ENCODE measurements at regions not wholly inside any gene's neighbourhood (a gene's known extent, or its start where the extent isn't known, plus 50 kb on each side); places are given as distances from the start of the nearest gene placed in this dataset.

GRCh38 chr6:147900247-147900830 lies 391.8 kb downstream of the SAMD5 start (continued):
- TF ChIP-seq BCL3 (IDR thresholded peaks at IDR 0.05) (no peak), RARB (CRISPR knock-in tag; IDR thresholded peaks at IDR 0.05) (no peak), TFCP2L1 (CRISPR knock-in tag; IDR thresholded peaks at IDR 0.05) (no peak), HES2 (IDR thresholded peaks at IDR 0.05) (no peak)

- FAIRE-seq (no peak), ATAC-seq (no peak), DNase-seq (ENCODE audit: low read depth in 1 of 2, low spot score in 1 of 2) (no peak)
- no peak overlapping the region for H3K4me3 ChIP-seq
- WGBS (ENCODE audit: missing lambda C conversion rate), result 80% methylated on average over 4 of the region's 4 CpGs
- H3K4me2 ChIP-seq, result no peak overlapping the region
- no peaks in the 10 kb centered on the region for H3K9me3 ChIP-seq
- H3K27ac ChIP-seq, result no peak overlapping the region
- ChIA-PET POLR2A (no interaction called here), CTCF (no interaction called here)
- TF ChIP-seq MAZ (IDR thresholded peaks at IDR 0.05; ENCODE audit: borderline replicate concordance, low read depth, low read length) (no peak), ZSCAN20 (CRISPR knock-in tag; IDR thresholded peaks at IDR 0.05) (no peak), ELK1 (IDR thresholded peaks at IDR 0.05; ENCODE audit: low read depth, low read length) (no peak), REST (IDR thresholded peaks at IDR 0.05) (no peak), ZFP36 (IDR thresholded peaks at IDR 0.05; ENCODE audit: borderline replicate concordance, partially characterized antibody) (no peak), TP53 (CRISPR knock-in tag; IDR thresholded peaks at IDR 0.05) (no peak), HEYL (CRISPR knock-in tag; IDR thresholded peaks at IDR 0.05) (no peak), USF2 (IDR thresholded peaks at IDR 0.05) (no peak), CBX2 (IDR thresholded peaks at IDR 0.05; ENCODE audit: borderline replicate concordance, low read depth) (no peak), EHF (CRISPR knock-in tag; IDR thresholded peaks at IDR 0.05) (no peak), BHLHE40 (IDR thresholded peaks at IDR 0.05; ENCODE audit: low read depth, low read length) (no peak), HES2 (IDR thresholded peaks at IDR 0.05) (no peak), POLR2A (IDR thresholded peaks at IDR 0.05; ENCODE audit: low read length) (no peak), SREBF2 (IDR thresholded peaks at IDR 0.05) (no peak), KDM1A (IDR thresholded peaks at IDR 0.05; ENCODE audit: low read depth) (no peak), RARB (CRISPR knock-in tag; IDR thresholded peaks at IDR 0.05) (no peak), HOXB5 (CRISPR knock-in tag; IDR thresholded peaks at IDR 0.05) (no peak)
- no peaks in the 10 kb centered on the region for H3K4me1 ChIP-seq
Observed at GRCh38 chr6:147903321-147903720, 394.8 kb downstream of the SAMD5 start.
